ENCODE measurements at regions not wholly inside any gene's neighbourhood (a gene's known extent, or its start where the extent isn't known, plus 50 kb on each side); places are given as distances from the start of the nearest gene placed in this dataset.

DNA sequence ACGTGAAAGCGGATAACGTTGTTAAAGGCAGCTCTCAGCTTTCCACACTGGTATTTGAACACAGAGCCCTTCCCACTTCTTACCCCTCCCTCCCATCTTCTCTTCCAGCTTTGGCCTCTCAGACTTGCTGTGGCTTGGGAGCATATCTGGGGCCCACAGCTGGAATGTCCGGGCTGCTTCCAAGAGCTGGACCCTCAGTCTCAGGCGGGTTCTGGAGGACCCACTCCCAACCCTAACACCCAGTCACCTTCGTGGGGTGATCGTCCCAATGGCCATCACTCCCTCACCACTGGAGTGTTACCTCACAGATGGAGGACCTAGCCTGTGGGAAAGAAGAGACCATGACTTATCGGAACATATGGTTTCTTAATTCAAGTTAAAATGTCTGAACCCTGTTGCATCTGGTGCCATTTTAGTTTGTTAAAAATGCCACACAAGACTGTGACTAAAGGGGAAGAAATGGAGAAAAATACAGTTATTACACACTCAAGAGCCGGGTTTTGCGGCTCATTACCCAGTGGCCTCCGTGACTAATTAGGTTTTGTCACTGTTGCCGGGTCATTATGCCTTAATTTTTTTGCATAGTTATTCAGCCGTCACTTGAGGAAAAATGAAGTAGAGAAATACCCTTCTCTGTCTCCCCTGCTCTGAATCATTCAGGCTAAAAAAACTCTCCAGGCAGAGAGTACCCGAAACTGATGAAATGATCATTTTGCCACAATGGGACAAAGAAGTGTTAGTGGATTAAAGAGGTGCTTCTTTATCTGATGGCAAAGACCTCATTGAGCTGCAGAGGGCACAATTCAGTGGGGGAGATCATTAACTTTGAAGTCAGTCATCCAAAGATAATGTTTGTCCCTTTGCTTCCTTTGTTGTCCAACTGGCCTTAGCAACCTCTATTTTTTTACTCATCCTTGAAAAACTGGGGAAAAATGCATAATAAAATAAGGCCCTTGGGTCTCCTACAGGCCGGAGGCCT, 87.2 kb upstream of the HTATIP2 start:
- no peak overlapping the region for H3K4me3 ChIP-seq (ENCODE audit: control insufficient read depth, low read depth, low read length)
- TF ChIP-seq, protein P1, sequence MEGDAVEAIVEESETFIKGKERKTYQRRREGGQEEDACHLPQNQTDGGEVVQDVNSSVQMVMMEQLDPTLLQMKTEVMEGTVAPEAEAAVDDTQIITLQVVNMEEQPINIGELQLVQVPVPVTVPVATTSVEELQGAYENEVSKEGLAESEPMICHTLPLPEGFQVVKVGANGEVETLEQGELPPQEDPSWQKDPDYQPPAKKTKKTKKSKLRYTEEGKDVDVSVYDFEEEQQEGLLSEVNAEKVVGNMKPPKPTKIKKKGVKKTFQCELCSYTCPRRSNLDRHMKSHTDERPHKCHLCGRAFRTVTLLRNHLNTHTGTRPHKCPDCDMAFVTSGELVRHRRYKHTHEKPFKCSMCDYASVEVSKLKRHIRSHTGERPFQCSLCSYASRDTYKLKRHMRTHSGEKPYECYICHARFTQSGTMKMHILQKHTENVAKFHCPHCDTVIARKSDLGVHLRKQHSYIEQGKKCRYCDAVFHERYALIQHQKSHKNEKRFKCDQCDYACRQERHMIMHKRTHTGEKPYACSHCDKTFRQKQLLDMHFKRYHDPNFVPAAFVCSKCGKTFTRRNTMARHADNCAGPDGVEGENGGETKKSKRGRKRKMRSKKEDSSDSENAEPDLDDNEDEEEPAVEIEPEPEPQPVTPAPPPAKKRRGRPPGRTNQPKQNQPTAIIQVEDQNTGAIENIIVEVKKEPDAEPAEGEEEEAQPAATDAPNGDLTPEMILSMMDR (conservative IDR thresholded peaks at IDR 0.05; ENCODE audit: control insufficient read depth, insufficient read depth, low read depth, low read length), result no peak
- DNase-seq (ENCODE audit: low read depth), result no peak

DNA sequence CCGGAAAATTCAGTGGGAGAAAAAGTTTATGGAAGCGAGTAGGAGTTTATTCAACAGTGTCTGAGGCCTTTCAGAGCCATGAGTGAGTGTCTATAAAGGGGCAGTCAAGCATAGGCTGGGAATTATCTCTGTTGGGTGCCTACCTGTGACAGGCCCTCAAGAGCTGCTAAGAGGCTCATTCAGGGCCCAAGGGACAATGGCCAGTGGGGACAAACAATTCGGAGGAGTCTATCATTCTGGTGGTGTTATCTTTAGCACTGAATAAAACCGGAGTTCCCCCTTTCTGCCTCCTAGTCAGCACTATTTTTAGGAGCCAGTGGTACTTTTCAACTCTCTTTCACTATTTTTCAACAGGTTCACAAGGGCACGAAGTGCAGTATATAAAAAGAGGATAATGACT, 89.5 kb upstream of the HTATIP2 start:
- H3K4me3 ChIP-seq (ENCODE audit: control insufficient read depth, low read depth, low read length), result no peak overlapping the region
- DNase-seq (ENCODE audit: low read depth), result no peak
- TF ChIP-seq, protein P1 (conservative IDR thresholded peaks at IDR 0.05; ENCODE audit: control insufficient read depth, insufficient read depth, low read depth, low read length), result no peak

DNA sequence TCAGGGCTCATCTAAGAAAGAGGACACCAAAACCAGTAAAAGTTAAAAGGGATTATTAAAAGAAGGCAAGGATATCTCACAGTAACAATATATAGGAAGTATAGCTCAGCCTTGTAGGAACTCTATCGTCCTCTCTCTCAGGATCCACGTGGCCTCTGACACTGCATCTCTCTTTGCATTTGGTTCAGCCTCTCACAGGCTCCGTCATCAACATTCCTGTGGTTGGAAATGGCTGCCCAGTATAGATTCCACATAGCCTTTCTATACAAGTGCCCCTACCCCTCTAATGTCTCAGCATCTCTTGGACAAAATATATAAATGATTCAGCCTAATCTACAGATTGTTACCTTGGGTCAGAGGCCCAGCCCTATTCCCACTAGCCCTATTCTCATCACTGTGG, 101.3 kb upstream of the DBX1 start:
- TF ChIP-seq, protein P1 (conservative IDR thresholded peaks at IDR 0.05; ENCODE audit: control insufficient read depth, insufficient read depth, low read depth, low read length), result no peak
- DNase-seq (ENCODE audit: low read depth), result no peak
- H3K4me3 ChIP-seq (ENCODE audit: control insufficient read depth, low read depth, low read length), result no peak overlapping the region

DNA sequence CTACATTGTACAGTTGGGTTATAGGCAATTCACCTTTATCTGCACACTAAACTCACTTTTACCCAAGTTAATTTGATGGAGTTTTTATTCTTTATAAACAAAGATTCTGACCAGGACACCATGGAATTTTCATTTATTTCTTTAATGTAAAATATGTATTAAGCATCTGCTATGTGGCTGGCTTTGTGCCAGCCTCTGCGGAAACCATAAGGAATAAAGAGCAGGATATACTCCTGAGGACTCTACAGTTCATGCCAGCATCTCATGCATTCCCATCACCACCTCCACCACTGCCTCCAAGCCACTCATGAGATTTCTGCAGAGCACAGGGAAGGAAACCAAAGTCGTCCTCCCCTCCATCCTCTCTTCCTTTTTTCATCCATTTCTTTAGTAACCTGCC, 100.0 kb upstream of the DBX1 start:
- TF ChIP-seq, protein P1 (conservative IDR thresholded peaks at IDR 0.05; ENCODE audit: control insufficient read depth, insufficient read depth, low read depth, low read length), result no peak
- no peak for DNase-seq (ENCODE audit: low read depth)
- H3K4me3 ChIP-seq (ENCODE audit: control insufficient read depth, low read depth, low read length), result no peak overlapping the region

DNA sequence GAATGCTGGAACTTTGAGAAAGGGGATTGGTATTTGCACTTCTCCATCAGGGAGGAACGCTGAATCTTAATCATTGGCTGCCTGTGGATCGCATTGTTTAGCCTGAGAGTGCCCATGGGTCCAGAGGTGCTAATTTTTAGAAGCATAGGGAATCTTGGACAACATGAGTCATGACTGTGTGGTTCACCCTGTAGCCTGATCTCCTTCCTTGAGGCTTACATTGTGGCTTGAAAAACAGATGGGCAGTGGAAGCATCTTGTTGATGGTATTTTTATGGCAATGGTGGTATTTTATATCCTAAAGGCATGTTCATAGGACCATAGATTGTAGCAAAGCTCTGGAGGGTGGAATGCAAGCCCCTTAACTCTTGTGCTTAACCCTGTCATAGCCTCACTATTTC, 99.2 kb upstream of the DBX1 start:
- no peak for DNase-seq (ENCODE audit: low read depth)
- no peak overlapping the region for H3K4me3 ChIP-seq (ENCODE audit: control insufficient read depth, low read depth, low read length)
- TF ChIP-seq, protein P1 (conservative IDR thresholded peaks at IDR 0.05; ENCODE audit: control insufficient read depth, insufficient read depth, low read depth, low read length), result no peak

DNA sequence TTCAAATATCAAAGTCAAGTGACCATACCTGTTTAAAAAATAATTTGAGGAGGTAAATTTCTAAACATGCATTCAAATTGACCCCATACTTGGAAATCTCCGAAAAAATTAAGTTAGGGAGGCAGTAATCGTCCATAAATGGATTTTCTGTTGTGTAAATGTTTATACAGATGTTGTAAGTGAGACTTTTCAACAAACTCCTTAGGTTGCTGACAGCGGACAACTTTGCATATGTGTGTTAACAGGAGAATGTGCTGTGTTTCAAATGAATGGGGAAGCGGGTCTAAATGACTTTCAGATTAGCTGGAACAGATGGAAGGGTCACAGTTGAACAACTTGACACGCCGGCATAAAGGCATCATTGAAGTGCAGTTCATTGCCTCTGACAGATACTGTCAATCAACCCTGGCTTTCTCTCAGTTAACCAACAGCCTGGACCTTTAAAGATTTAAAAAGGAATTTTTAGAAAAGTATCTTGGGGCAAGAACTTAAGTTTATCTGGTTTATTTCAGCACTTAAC, 98.2 kb upstream of the DBX1 start:
- DNase-seq (ENCODE audit: low read depth), result no peak
- TF ChIP-seq, protein P1 (conservative IDR thresholded peaks at IDR 0.05; ENCODE audit: control insufficient read depth, insufficient read depth, low read depth, low read length), result no peak
- H3K4me3 ChIP-seq (ENCODE audit: control insufficient read depth, low read depth, low read length), result no peak overlapping the region

Measured in fibroblast of mammary gland (primary cell).